Fibroblast of skin of scalp (primary cell): ENCODE measurements at regions not wholly inside any gene's neighbourhood (a gene's known extent, or its start where the extent isn't known, plus 50 kb on each side); places are given as distances from the start of the nearest gene placed in this dataset.

Source experiments
- DNase-seq: peaks from one replicate; pipeline ENCODE4 v3.0.0-alpha.2; 2013

- no peak for DNase-seq
Measured at GRCh38 chr3:118734664-118735063, 300.0 kb downstream of the IGSF11 start.

GRCh38 chr3:118736107-118736506 lies 298.5 kb downstream of the IGSF11 start:
- no peak for DNase-seq

DNA sequence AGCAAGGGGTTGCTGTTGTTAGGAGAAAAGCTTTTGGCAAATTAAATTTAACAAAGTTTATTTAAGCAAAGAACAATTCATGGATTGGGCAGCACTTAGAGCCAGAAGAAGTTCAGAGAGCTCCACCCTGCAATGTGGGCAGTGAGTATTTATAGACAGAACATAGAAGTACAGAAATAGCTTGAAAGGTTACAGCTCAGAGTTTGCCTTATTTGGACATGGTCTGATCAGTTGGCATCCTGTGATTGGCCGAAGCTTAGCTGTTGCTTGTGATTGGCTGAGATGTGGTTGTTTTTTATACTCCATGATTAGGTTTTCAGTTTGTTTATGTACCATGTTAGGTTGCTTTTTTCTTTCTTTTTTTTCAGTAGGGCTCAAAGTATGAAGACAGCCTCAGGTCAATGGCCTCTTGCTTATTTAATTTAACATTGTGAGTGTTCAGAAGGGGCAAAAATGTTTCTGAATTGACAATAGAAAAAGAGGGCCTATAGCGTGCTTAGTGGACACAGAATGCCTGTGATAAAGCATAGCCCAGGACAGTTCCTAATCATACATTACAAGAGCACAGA lies 293.8 kb downstream of the IGSF11 start:
- DNase-seq = no peak

DNA sequence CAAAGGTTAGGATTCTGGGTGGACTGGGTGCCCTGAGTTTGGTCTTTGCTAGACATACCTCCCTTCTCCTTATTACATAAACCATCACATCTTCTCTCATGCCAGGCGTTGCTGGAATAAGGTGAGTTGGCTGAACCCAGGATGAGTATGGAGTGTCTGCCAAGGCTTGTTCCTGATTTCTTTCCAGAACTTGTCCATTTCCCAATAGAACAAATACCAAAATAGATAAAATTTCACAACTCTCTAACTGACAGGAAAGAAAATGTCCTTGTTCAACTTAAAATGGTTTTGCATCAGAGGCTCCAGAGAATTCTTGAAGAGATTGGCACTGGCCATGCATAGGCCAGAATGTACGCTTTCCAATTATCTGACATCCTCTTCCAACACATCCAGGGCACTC lies 291.9 kb downstream of the IGSF11 start:
- DNase-seq = no peak

DNA sequence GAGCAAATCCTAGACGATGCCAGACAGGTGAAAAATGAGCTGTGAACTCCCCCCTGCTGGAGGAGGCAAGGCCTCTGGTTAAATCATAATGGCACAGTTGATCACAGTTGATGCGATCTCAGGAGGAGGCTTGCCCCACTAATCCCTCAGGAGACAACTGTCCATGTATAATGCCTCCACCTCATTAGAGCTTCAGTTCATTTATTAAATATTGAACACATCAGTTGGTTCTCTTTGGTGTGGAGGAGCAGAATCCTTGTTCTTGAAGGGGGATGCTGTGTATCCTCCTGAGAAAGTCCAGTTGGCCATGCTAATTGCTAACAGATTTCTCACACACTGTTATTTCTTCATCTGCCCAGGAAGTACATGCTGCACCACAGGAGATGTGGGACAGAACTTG lies 290.5 kb downstream of the IGSF11 start:
- no peak for DNase-seq

- DNase-seq = no peak
Measured at GRCh38 chr3:118754406-118755252, 280.0 kb downstream of the IGSF11 start.

DNA sequence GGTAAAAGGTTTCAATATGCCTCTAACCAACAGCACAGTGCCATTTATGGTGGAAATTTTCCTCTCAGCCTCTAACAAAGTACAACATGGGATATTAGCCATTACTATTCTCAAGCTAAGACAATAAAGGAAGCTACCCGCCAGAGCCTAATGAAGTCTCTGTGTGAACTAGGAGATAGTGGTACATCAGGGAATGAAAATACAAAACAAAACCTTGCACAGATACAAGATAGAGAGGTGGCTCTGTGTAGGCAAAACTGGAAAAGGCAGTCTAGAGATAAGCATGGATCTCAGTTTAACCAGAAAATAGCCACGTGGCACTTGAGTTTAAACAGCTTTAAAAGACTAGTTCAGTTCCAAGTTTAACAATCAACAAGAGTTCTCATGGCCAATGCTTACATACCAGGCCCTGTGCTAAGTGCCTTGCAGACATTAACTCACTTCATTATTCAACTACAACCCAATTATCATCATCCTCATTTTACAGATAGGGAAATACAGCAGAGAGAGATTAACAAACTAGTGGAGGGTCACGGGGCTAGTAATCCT lies 279.3 kb downstream of the IGSF11 start:
- no peak for DNase-seq

- DNase-seq = no peak
Measured at GRCh38 chr3:118760585-118761290, 273.9 kb downstream of the IGSF11 start.

- DNase-seq = no peak
Measured at GRCh38 chr3:118761291-118761606, 273.4 kb downstream of the IGSF11 start.

DNA sequence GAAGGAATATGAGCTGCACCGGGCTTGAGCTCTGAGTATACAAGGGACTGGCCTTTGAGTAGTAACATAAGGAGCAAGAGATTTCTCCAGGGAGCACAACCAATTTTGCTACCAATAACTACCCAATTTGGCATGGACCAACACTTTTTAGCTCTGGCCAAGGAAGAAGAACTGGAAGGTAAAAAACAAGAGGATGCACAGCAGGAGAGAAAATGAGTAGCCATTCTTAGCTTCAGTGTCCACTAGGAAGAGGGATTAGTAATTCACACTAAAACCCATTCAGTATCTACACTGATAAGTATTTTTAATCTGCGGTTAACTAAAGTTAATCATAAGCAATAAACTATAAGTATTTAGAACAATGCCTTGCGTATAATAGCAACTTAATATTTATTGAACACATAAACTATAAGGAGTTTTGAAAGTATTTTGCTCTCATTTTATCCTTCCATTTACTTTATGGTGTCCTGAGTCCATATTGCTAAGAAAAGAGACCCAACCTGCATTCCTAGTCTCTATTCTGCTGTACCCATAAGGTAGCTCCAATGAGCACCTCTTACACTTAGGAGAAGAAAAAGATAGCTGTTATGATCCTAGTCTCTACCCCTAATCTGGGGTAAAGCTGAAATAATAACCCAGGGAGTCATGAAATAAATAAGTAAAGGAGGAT lies 268.9 kb downstream of the IGSF11 start:
- DNase-seq = no peak

GRCh38 chr3:118766306-118766669 lies 268.4 kb downstream of the IGSF11 start:
- DNase-seq = no peak

GRCh38 chr3:118772036-118772435 lies 262.6 kb downstream of the IGSF11 start:
- DNase-seq = no peak

- no peak for DNase-seq
Measured at GRCh38 chr3:118772547-118773011, 262.1 kb downstream of the IGSF11 start.

GRCh38 chr3:118775021-118775420 lies 259.6 kb downstream of the IGSF11 start:
- no peak for DNase-seq

GRCh38 chr3:118778201-118778600 lies 256.4 kb downstream of the IGSF11 start:
- no peak for DNase-seq

GRCh38 chr3:118781232-118781631 lies 253.4 kb downstream of the IGSF11 start:
- DNase-seq = no peak

DNA sequence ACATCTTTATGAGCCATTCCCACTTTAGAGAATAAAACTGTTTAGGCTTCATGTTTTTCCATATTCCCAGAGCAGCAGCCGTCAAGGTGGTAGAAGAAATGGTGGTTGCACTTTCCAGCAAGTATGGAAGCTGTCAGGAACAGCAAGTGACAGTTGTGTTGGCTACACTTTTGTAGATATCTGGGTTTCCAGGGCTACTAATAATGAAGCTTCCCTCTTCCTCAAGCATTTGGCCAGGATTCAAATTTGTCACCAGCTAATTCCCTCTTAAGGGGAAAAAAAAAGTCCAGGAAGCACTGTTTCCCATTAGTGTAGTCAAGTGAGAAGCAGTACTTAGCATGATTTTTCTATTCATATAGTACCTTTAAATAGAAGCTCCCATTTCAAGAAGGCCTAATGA lies 252.8 kb downstream of the IGSF11 start:
- DNase-seq = no peak

- DNase-seq = no peak
Measured at GRCh38 chr3:118782755-118783202, 251.9 kb downstream of the IGSF11 start.

DNA sequence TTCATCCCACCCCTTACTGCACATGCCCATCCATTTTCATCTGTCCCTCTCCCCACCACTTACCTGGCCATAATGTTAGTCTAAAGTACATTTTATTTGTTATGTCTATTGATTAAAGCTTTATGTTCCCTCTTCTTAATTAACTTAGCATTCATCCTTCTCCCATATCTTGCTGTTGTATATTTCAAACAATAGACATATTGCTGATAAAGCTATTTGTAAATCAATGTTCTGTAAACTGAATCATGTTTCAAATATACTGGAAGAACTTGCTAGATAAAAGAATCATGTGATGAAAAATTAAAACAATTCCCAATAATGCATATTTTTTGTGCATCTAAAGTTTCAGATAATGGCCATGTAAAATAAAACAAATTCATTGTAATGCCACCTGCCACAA lies 249.2 kb downstream of the IGSF11 start:
- DNase-seq = no peak

GRCh38 chr3:118791246-118791645 lies 243.4 kb downstream of the IGSF11 start:
- no peak for DNase-seq

DNA sequence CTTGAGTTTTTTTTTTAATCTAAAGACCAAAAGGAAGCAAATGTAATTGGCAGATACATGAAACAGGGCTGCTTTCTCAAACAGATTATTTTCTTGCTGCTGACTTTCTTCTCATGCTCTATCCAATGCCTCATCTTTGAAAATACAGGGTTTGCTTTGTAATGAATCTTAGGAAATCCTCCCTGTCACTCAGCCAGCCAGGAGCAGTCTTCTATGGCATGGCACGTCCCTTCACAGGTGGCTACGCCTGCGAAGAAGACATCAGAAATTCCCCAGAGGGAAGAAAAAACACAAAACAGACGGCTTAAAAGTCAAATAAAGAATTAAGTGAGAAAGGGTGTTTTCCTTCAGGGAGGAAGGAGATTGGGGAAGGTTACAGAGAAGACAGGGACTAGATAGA lies 242.5 kb downstream of the IGSF11 start:
- DNase-seq = no peak

DNA sequence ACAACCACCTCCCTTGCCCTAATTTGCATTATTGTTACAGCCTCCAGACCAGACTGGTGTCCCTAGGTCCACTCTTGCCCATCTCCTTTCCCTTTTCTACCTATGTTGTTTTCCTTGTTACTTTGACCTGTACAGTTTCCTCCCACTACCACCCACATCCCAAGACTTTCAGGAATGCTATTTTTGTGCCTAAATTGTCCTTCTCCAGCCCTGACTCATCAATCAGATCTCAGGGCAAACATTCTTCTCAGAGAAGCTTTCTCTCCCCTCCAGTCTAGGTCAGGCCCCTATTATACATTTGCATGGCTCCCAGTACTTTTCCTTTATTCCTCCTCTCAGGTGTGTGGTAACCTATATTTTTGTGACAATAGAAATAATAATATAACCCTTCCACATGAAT lies 241.5 kb downstream of the IGSF11 start:
- DNase-seq = no peak

- no peak for DNase-seq
Measured at GRCh38 chr3:118799303-118799702, 235.3 kb downstream of the IGSF11 start.
